GM12864 (cell line): ENCODE measurements at regions not wholly inside any gene's neighbourhood (a gene's known extent, or its start where the extent isn't known, plus 50 kb on each side); places are given as distances from the start of the nearest gene placed in this dataset.

ENCODE experiments used
- DNase-seq: peaks from one replicate; pipeline ENCODE4 v3.0.0-alpha.2; 2011; ENCODE audit warnings: low read depth
- H3K4me3 ChIP-seq: 2 replicates; pipeline ENCODE4 v1.5.1; 2011; ENCODE audit warnings: mild to moderate bottlenecking, low read depth, low read length, control low read depth
- TF ChIP-seq, protein P1 (sequence below): IDR thresholded peaks from 2 replicates; pipeline ENCODE4 v1.5.1; 2011; ENCODE audit warnings: low read depth, mild to moderate bottlenecking, moderate library complexity, low read length, control low read depth, inconsistent platforms; ENCODE audit errors: missing control alignments

- H3K4me3 ChIP-seq, result no peak overlapping the region
- TF ChIP-seq, protein P1, sequence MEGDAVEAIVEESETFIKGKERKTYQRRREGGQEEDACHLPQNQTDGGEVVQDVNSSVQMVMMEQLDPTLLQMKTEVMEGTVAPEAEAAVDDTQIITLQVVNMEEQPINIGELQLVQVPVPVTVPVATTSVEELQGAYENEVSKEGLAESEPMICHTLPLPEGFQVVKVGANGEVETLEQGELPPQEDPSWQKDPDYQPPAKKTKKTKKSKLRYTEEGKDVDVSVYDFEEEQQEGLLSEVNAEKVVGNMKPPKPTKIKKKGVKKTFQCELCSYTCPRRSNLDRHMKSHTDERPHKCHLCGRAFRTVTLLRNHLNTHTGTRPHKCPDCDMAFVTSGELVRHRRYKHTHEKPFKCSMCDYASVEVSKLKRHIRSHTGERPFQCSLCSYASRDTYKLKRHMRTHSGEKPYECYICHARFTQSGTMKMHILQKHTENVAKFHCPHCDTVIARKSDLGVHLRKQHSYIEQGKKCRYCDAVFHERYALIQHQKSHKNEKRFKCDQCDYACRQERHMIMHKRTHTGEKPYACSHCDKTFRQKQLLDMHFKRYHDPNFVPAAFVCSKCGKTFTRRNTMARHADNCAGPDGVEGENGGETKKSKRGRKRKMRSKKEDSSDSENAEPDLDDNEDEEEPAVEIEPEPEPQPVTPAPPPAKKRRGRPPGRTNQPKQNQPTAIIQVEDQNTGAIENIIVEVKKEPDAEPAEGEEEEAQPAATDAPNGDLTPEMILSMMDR, result no peak
- DNase-seq, result no peak
Observed at GRCh38 chr1:89472253-89472652, 52.4 kb upstream of the LRRC8B start.

GRCh38 chr1:89472886-89473417 lies 51.7 kb upstream of the LRRC8B start:
- no peak for DNase-seq

More at GRCh38 chr1:89472886-89473417, 51.7 kb upstream of the LRRC8B start:
- no peak overlapping the region for H3K4me3 ChIP-seq
- TF ChIP-seq, protein P1, result no peak
